GM21447 (cell line): ENCODE measurements at regions not wholly inside any gene's neighbourhood (a gene's known extent, or its start where the extent isn't known, plus 50 kb on each side); places are given as distances from the start of the nearest gene placed in this dataset.
"Not testable (repeated sequence)": the region's sequence is repeated elsewhere in the genome, so short reads cannot be mapped to it uniquely, and the experiment has no call there.

ENCODE experiments used
- ATAC-seq: cut with Tn5 transposase; IDR thresholded peaks from one replicate; pipeline ENCODE4 v1.9.1; 2021; ENCODE audit not compliant: unreplicated experiment

GRCh38 chr21:17738176-17738953 lies 80.8 kb downstream of the C21orf91 start:
- ATAC-seq, result no peak

GRCh38 chr21:17736072-17736471 lies 83.1 kb downstream of the C21orf91 start:
- ATAC-seq, result no peak

GRCh38 chr21:17733209-17733608 lies 85.9 kb downstream of the C21orf91 start:
- no peak for ATAC-seq

GRCh38 chr21:17732306-17732705 lies 86.8 kb downstream of the C21orf91 start:
- ATAC-seq, result no peak

GRCh38 chr21:17731554-17731953 lies 87.6 kb downstream of the C21orf91 start:
- no peak for ATAC-seq

- ATAC-seq, result no peak
These were observed 88.4 kb downstream of the C21orf91 start for GRCh38 chr21:17730782-17731181.

- no peak for ATAC-seq
These were observed 89.7 kb downstream of the C21orf91 start for GRCh38 chr21:17729455-17729854.

- no peak for ATAC-seq
These were observed 91.8 kb downstream of the C21orf91 start for GRCh38 chr21:17727361-17727760.

GRCh38 chr21:17726047-17726829 lies 92.9 kb downstream of the C21orf91 start:
- ATAC-seq, result no peak

GRCh38 chr21:17725339-17725738 lies 93.8 kb downstream of the C21orf91 start:
- no peak for ATAC-seq

- no peak for ATAC-seq
These were observed 100.2 kb upstream of the BTG3 start for GRCh38 chr21:17712887-17713286.

GRCh38 chr21:17711896-17712295 lies 99.2 kb upstream of the BTG3 start:
- no peak for ATAC-seq

GRCh38 chr21:17709266-17709611 lies 96.5 kb upstream of the BTG3 start:
- ATAC-seq, result peak; percentile 99

GRCh38 chr21:17708522-17709265 lies 96.0 kb upstream of the BTG3 start:
- ATAC-seq, result peak; percentile 44

- ATAC-seq, result no peak
These were observed 87.0 kb upstream of the BTG3 start for GRCh38 chr21:17699524-17700189.

GRCh38 chr21:17697473-17697872 lies 84.8 kb upstream of the BTG3 start:
- no peak for ATAC-seq

- ATAC-seq, result not testable (repeated sequence)
These were observed 81.7 kb upstream of the BTG3 start for GRCh38 chr21:17694416-17694815.

GRCh38 chr21:17693801-17694200 lies 81.1 kb upstream of the BTG3 start:
- ATAC-seq, result no peak

GRCh38 chr21:17690078-17690494 lies 77.4 kb upstream of the BTG3 start:
- no peak for ATAC-seq

- ATAC-seq, result no peak
These were observed 76.5 kb upstream of the BTG3 start for GRCh38 chr21:17688912-17689874.
